PFSK-1 (cell line): ENCODE measurements at regions not wholly inside any gene's neighbourhood (a gene's known extent, or its start where the extent isn't known, plus 50 kb on each side); places are given as distances from the start of the nearest gene placed in this dataset.

Experiments used
- FOXP2 ChIP-seq: optimal IDR thresholded peaks from 2 replicates; pipeline ENCODE3; 2011; ENCODE audit warnings: borderline replicate concordance, control low read depth, inconsistent platforms; ENCODE audit not compliant: insufficient read depth; ENCODE audit errors: extremely low read length, extremely low read depth
- POLR2AphosphoS5 ChIP-seq: IDR thresholded peaks from 2 replicates; pipeline ENCODE4 v1.6.1; 2012; ENCODE audit warnings: low read depth, mild to moderate bottlenecking, control low read depth, low read length, moderate library complexity
- REST ChIP-seq, 2 experiments: IDR thresholded peaks; 2 replicates each; pipeline versions ENCODE4 v1.6.1 to v1.8.0; 2011 to 2012; ENCODE audit warnings: low read depth in 2 of 2, low read length in 2 of 2, control low read depth in 1 of 2, inconsistent platforms in 1 of 2, mild to moderate bottlenecking in 1 of 2, moderate library complexity in 1 of 2; ENCODE audit not compliant: insufficient read depth in 1 of 2
- SIN3A ChIP-seq: IDR thresholded peaks from 2 replicates; pipeline ENCODE4 v1.6.1; 2012; ENCODE audit warnings: mild to moderate bottlenecking, low read length, moderate library complexity, borderline replicate concordance; ENCODE audit not compliant: insufficient read depth
- TAF1 ChIP-seq: IDR thresholded peaks from 2 replicates; pipeline ENCODE4 v1.6.1; 2012; ENCODE audit warnings: low read length, control low read depth, borderline replicate concordance; ENCODE audit not compliant: insufficient read depth

GRCh38 chr6:17036065-17036393 lies 65.8 kb upstream of the STMND1 start:
- TF ChIP-seq POLR2AphosphoS5 (no peak), REST (IDR thresholded peaks at IDR 0.05; ENCODE audit: insufficient read depth in 1 of 2, low read depth in 2 of 2, low read length in 2 of 2) (no peak), TAF1 (no peak)

GRCh38 chr6:17035257-17036064 lies 66.4 kb upstream of the STMND1 start:
- TF ChIP-seq POLR2AphosphoS5 (no peak), REST (IDR thresholded peaks at IDR 0.05; ENCODE audit: insufficient read depth in 1 of 2, low read depth in 2 of 2, low read length in 2 of 2) (no peak), FOXP2 (no peak), SIN3A (no peak)

- TF ChIP-seq POLR2AphosphoS5: no peak
- TF ChIP-seq SIN3A: no peak
- TF ChIP-seq REST (IDR thresholded peaks at IDR 0.05; ENCODE audit: insufficient read depth in 1 of 2, low read depth in 2 of 2, low read length in 2 of 2): no peak
- no peak for TF ChIP-seq TAF1
- no peak for TF ChIP-seq FOXP2
Measured at GRCh38 chr6:17033746-17034145, 68.1 kb upstream of the STMND1 start.

GRCh38 chr6:17032988-17033634 lies 68.7 kb upstream of the STMND1 start:
- no peak for TF ChIP-seq REST (IDR thresholded peaks at IDR 0.05; ENCODE audit: insufficient read depth in 1 of 2, low read depth in 2 of 2, low read length in 2 of 2)
- no peak for TF ChIP-seq SIN3A
- no peak for TF ChIP-seq TAF1
- no peak for TF ChIP-seq FOXP2
- TF ChIP-seq POLR2AphosphoS5: no peak

- TF ChIP-seq REST (IDR thresholded peaks at IDR 0.05; ENCODE audit: insufficient read depth in 1 of 2, low read depth in 2 of 2, low read length in 2 of 2) (no peak), TAF1 (no peak), SIN3A (no peak), POLR2AphosphoS5 (no peak), FOXP2 (no peak)
Measured at GRCh38 chr6:17032590-17032987, 69.3 kb upstream of the STMND1 start.
